Suprapubic skin (tissue), 3 donors: ENCODE measurements at regions not wholly inside any gene's neighbourhood (a gene's known extent, or its start where the extent isn't known, plus 50 kb on each side); places are given as distances from the start of the nearest gene placed in this dataset.

Source experiments
- CTCF ChIP-seq, 2 donors: fragments of 200-600 bp in 1 of 2; fragments of 450-650 bp in 1 of 2; sonication (generic) in 1 of 2; IDR thresholded peaks; one replicate each; pipeline ENCODE4 v1.5.1; 2016 to 2019; ENCODE audit warnings: antibody characterized with exemption in 2 of 2, mild to moderate bottlenecking in 1 of 2, moderate library complexity in 1 of 2
- POLR2A ChIP-seq, 2 donors: fragments of 450-650 bp; IDR thresholded peaks; one replicate each; pipeline ENCODE4 v1.6.1; 2017; ENCODE audit warnings: antibody characterized with exemption in 2 of 2, mild to moderate bottlenecking in 2 of 2, moderate library complexity in 2 of 2

GRCh38 chr5:145244251-145244650 is 590.9 kb downstream of the PRELID2 start:
- no peak for TF ChIP-seq POLR2A (IDR thresholded peaks at IDR 0.05)
- no peak for TF ChIP-seq CTCF (IDR thresholded peaks at IDR 0.05)
